Common myeloid progenitor, CD34-positive (primary cell): ENCODE measurements at regions not wholly inside any gene's neighbourhood (a gene's known extent, or its start where the extent isn't known, plus 50 kb on each side); places are given as distances from the start of the nearest gene placed in this dataset.

Experiments used
- CTCF ChIA-PET: fragments of 350-600 bp; sonication (Branson Sonifier 250); formaldehyde crosslinking; loops from one replicate; lab custom pipeline; 2021; ENCODE audit warnings: antibody characterized with exemption; lab: Charles Lee
- POLR2A ChIA-PET: fragments of 350-600 bp; sonication (Branson Sonifier 250); formaldehyde crosslinking; loops from one replicate; lab custom pipeline; 2021; ENCODE audit warnings: antibody characterized with exemption; lab: Charles Lee
- DNase-seq, 3 donors: peaks; one replicate each; pipeline versions ENCODE4 v3.0.0 to v3.0.0-alpha.2; 2013
- H3K27ac ChIP-seq, 2 experiments: 1 replicate in 1 of 2; 2 replicates in 1 of 2; pipeline ENCODE4 v1.7.0; 2013; ENCODE audit warnings: inconsistent platforms in 2 of 2, low read length in 2 of 2, mild to moderate bottlenecking in 2 of 2, low read depth in 1 of 2, moderate library complexity in 1 of 2; ENCODE audit not compliant: severe bottlenecking in 2 of 2, insufficient read depth in 1 of 2, poor library complexity in 1 of 2
- H3K27me3 ChIP-seq, 5 experiments: replicated peaks in 2 of 5; 1 replicate in 3 of 5; 2 replicates in 2 of 5; pipeline versions ENCODE4 v1.6.1 to v1.7.0; 2013; ENCODE audit warnings: low read length in 4 of 5, mild to moderate bottlenecking in 2 of 5, moderate library complexity in 2 of 5, inconsistent platforms in 1 of 5; ENCODE audit not compliant: insufficient read depth in 5 of 5, control insufficient read depth in 4 of 5
- H3K36me3 ChIP-seq, 4 experiments: 1 replicate in 2 of 4; 2 replicates in 2 of 4; pipeline versions ENCODE4 v1.6.1 to v1.7.0; 2013; ENCODE audit warnings: low read length in 3 of 4, control low read depth in 1 of 4, mild to moderate bottlenecking in 1 of 4; ENCODE audit not compliant: control insufficient read depth in 4 of 4, insufficient read depth in 4 of 4
- H3K4me1 ChIP-seq, 4 experiments: 1 replicate in 3 of 4; 2 replicates in 1 of 4; pipeline versions ENCODE4 v1.6.1 to v1.7.1; 2013; ENCODE audit warnings: low read length in 3 of 4, mild to moderate bottlenecking in 3 of 4, control low read depth in 1 of 4, inconsistent platforms in 1 of 4, moderate library complexity in 1 of 4; ENCODE audit not compliant: control insufficient read depth in 4 of 4, insufficient read depth in 4 of 4; ENCODE audit errors: control extremely low read depth in 1 of 4
- H3K4me3 ChIP-seq, 7 experiments: 1 replicate in 4 of 7; 2 replicates in 3 of 7; pipeline versions ENCODE4 v1.5.1 to v1.7.0; 2013; ENCODE audit warnings: mild to moderate bottlenecking in 7 of 7, low read length in 6 of 7, moderate library complexity in 6 of 7, inconsistent platforms in 2 of 7, low read depth in 2 of 7, control low read depth in 1 of 7; ENCODE audit not compliant: insufficient read depth in 4 of 7, control insufficient read depth in 1 of 7; ENCODE audit errors: extremely low read depth in 1 of 7
- H3K9me3 ChIP-seq, 5 experiments: 1 replicate in 4 of 5; 2 replicates in 1 of 5; pipeline versions ENCODE4 v1.6.1 to v1.7.1; 2013; ENCODE audit warnings: low read length in 4 of 5, mild to moderate bottlenecking in 2 of 5, inconsistent platforms in 1 of 5, low read depth in 1 of 5, moderate library complexity in 1 of 5; ENCODE audit not compliant: control insufficient read depth in 4 of 5, insufficient read depth in 2 of 5; ENCODE audit errors: control extremely low read depth in 1 of 5
- WGBS: methylation state at CpG from one replicate; pipeline ENCODE4 v1.1.5; 2013; ENCODE audit not compliant: insufficient coverage; 5-methylcytosine and 5-hydroxymethylcytosine counted together

DNA sequence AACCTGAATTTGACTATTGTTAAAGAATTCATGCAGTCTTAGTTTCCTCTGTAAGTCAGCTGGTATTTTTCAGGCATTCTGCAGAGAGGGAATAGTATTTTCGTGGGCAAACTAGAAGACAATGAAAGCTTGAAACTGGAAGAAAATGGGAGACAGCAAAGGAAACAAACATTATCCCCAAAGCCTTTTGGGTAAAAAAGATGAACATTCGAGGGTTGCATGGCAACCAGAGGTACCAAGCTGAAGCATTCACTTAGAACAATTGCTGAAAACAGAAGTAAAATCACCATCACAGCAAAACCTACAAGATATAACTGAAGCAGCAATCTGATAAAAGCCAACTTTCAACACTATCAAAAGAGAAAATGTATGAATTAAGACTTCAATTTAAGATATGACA, 233.7 kb downstream of the SCG2 start:
- Histone ChIP-seq H3K27ac (no peak overlapping the region), H3K4me3 (no peak overlapping the region), H3K36me3 (no peaks in the 10 kb centered on the region), H3K27me3 (no peaks in the 10 kb centered on the region), H3K9me3 (no peaks in the 10 kb centered on the region), H3K4me1 (no peaks in the 10 kb centered on the region)
- no peak for DNase-seq
- WGBS, result 80% methylated on average over 1 of the region's 2 CpGs
- ChIA-PET POLR2A (no interaction called here), CTCF (no interaction called here)

DNA sequence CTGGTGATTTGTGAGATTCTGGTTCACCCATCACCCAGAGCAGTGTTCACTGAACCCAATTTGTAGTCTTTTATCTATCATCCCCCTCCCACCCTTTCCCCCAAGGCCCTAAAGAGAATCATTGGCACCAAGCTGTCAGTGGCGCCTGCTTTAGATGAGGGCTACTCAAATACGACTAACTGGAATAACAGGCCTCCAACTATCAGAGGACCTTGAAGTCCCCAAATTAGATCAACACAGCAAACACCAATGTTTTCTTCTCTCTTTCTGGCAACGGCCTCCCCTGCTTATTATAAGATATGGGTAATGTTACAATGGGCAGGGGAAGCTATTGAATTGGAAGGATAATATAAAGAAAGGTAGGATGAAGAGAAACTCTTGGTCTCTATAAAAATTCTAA, 232.3 kb downstream of the SCG2 start:
- ChIA-PET CTCF (no interaction called here), POLR2A (no interaction called here)
- 75% methylated on average over 2 of the region's 3 CpGs for WGBS
- DNase-seq, result no peak
- Histone ChIP-seq H3K27ac (no peak overlapping the region), H3K36me3 (no peaks in the 10 kb centered on the region), H3K4me1 (no peaks in the 10 kb centered on the region), H3K9me3 (no peaks in the 10 kb centered on the region), H3K27me3 (no peaks in the 10 kb centered on the region), H3K4me3 (no peak overlapping the region)

DNA sequence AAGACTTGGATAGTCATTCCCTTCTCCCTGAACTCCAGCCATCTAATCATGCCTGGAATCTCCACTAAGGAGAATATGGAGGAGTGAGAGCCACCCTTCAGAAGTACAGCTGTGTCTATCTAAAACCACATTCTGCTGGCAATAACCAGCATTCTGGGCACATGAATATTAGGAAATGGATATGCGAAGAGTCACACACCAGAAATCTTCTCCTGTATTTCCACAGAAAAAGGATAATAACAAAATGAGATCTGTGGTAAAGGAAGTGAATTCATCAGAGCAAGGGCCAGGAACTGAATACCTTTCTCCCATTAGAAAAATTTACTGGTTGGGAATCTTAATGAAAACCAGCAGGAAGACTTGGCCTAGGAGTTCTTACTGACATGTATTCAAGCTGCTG, 218.8 kb downstream of the SCG2 start:
- H3K9me3 ChIP-seq, result no peaks in the 10 kb centered on the region
- H3K4me3 ChIP-seq, result no peak overlapping the region
- no CpG with 5 or more reads among the region's 1 CpG for WGBS
- DNase-seq, result no peak
- CTCF ChIA-PET, result no interaction called here
- no peaks in the 10 kb centered on the region for H3K27me3 ChIP-seq
- POLR2A ChIA-PET, result no interaction called here
- no peaks in the 10 kb centered on the region for H3K36me3 ChIP-seq
- H3K27ac ChIP-seq, result no peak overlapping the region
- H3K4me1 ChIP-seq, result no peaks in the 10 kb centered on the region

DNA sequence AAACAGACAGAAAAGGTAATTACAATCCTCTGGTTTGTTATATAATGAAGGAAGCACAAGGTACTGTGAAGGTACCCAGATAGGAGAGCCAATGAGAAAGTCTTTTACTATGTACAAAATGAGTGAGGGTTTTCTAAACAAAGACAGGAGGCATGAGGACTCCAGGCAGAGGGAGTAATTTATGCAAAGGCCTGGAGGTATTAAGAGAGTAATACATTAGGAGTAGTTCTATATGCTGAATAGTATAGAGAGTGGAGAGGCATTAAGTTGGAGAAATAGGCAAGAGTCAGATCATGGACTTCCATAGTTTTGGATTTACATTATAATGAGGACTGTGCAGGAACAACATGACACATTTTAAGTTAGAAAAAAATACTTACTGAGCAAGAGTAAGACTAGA, 216.0 kb downstream of the SCG2 start:
- Histone ChIP-seq H3K27me3 (no peaks in the 10 kb centered on the region), H3K4me1 (no peaks in the 10 kb centered on the region), H3K4me3 (no peak overlapping the region), H3K9me3 (no peaks in the 10 kb centered on the region), H3K27ac (no peak overlapping the region), H3K36me3 (no peaks in the 10 kb centered on the region)
- no peak for DNase-seq
- CTCF ChIA-PET, result no interaction called here
- POLR2A ChIA-PET, result no interaction called here

DNA sequence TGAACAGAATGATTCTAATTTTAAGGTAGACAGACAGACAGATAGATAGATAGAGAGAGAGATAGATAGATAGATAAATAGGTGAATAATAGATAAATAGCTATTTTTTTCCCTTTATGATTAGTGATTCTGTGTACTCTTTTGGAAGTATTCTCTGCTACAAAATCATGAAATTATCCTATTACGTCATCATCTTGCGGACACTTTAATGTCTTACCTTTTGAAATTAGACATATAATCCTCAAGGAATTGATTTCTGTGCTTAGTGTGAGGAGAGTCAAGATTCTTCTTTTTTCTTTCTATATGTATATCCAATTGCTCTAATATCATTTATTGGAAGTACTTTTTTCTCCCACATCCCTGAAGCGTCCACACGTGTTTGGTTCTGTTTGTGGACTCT, 215.2 kb downstream of the SCG2 start:
- H3K36me3 ChIP-seq, result no peaks in the 10 kb centered on the region
- H3K4me1 ChIP-seq, result no peaks in the 10 kb centered on the region
- no CpG with 5 or more reads among the region's 4 CpGs for WGBS
- H3K27me3 ChIP-seq, result no peaks in the 10 kb centered on the region
- ChIA-PET POLR2A (no interaction called here), CTCF (no interaction called here)
- no peak overlapping the region for H3K27ac ChIP-seq
- no peak for DNase-seq
- H3K9me3 ChIP-seq, result no peaks in the 10 kb centered on the region
- H3K4me3 ChIP-seq, result no peak overlapping the region

DNA sequence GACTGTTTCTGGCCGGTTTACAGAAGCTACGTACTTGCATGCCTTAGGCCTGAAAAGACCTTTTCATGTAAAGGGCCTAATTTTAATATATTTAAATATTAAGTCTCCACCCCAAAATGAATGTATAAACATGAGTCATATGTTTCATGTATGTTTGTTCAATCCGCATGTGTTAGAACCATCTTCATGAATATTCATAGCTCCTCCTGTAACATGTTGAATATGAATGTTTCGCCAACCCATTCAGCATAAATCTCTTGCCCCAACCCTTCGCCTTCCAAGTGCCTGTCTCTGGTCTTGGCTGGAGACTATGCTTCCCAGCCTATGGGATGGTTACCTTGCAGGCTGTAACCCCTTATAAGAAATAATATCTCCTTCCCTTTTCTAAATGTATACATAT, 212.5 kb downstream of the SCG2 start:
- POLR2A ChIA-PET, result no interaction called here
- Histone ChIP-seq H3K27ac (no peak overlapping the region), H3K27me3 (no peaks in the 10 kb centered on the region), H3K36me3 (no peaks in the 10 kb centered on the region), H3K9me3 (no peaks in the 10 kb centered on the region), H3K4me3 (no peak overlapping the region), H3K4me1 (no peaks in the 10 kb centered on the region)
- DNase-seq, result no peak
- CTCF ChIA-PET, result no interaction called here
- WGBS, result 90% methylated on average over 2 of the region's 5 CpGs

DNA sequence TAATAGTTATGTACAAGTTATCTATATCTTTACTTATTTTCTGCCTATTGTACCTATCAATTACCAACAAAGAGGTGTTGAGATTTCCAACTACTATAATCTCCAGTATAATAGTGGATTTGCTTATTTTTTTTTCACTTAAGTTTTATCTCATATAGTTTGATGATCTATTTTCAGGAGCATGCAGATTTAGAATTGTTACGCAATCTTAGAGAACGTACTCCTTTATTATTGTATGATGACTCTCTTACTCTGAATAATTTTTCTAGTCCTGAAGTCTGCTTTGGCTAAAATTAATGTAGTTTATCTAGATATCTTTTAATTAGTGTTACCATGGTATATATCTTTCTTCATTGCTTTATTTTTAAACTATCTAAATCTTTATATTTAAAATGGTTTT, 205.2 kb downstream of the SCG2 start:
- no CpG with 5 or more reads among the region's 2 CpGs for WGBS
- H3K27me3 ChIP-seq, result no peaks in the 10 kb centered on the region
- H3K36me3 ChIP-seq, result no peaks in the 10 kb centered on the region
- no peaks in the 10 kb centered on the region for H3K4me1 ChIP-seq
- no peak overlapping the region for H3K4me3 ChIP-seq
- ChIA-PET POLR2A (no interaction called here), CTCF (no interaction called here)
- H3K27ac ChIP-seq, result no peak overlapping the region
- no peaks in the 10 kb centered on the region for H3K9me3 ChIP-seq
- no peak for DNase-seq
